Stimulated activated CD8-positive, alpha-beta memory T cell treated with anti-CD3 and anti-CD28 coated beads, Interleukin-12 subunit alpha, Interleukin-12 subunit beta, amount 100 ng/mL, for 1 hour (primary cell): ENCODE measurements at regions not wholly inside any gene's neighbourhood (a gene's known extent, or its start where the extent isn't known, plus 50 kb on each side); places are given as distances from the start of the nearest gene placed in this dataset.

ENCODE experiments used
- DNase-seq: peaks from one replicate; pipeline ENCODE4 v3.0.0-alpha.2; 2020; ENCODE audit warnings: low read depth

- DNase-seq = no peak
These were observed 203.3 kb downstream of the COG6 start for GRCh38 chr13:39858794-39859193.

DNA sequence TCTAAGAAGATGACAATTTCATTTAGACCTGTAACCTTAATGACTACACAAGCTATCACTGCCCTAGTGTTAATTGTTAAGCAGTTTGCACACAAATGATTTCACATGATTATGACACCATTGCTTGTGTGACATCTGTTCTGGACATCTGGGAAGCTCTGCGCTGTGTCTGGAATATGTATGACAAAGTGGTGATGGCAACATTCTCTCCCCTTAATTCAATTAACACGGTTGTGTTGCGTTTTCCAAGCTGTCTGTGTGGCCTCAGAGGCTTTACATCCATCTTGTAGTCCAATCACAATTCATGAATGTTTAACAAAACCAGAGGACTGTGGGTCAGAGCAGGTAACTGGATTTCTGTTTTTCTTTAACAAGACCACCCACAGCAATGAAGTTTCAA lies 204.4 kb downstream of the COG6 start:
- DNase-seq = no peak

DNA sequence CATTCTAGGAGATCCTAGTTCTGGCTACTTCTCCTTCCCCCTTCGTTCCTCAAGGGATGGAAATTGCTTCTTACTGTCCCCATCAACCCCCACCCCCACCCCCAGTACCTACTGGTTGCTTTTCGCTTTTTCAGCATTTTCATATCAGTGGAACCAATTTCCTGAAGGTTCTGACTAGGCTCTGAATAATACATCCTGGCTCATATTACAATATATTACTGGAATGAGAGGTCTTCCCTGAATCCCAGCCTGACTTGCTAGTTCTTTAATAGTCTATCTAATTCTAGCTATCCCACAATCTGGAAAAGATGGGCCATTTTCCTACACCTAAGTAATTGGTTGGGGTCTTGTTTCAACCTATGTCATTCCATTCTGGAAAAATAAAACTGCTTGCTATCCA lies 207.4 kb downstream of the COG6 start:
- no peak for DNase-seq

DNA sequence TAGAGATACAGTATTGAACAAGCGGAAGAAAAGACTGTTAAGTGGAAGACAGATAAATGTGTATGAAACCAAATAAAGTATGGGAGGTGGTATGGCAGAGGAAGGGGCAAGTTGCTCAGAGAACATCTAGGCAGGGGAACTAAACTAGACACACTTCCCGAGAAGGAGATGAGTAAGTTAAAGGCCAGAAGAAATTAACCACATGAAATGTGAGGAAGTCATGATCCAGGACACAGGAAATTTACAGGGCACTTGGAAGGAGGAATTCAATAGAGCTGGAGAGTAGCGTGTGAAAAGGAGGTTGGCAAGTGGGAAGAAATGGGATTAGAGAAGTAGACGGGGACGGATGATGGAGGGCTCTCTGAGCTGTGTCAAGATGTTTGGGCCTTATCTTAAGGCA lies 208.8 kb downstream of the COG6 start:
- no peak for DNase-seq

GRCh38 chr13:39866722-39867121 lies 211.3 kb downstream of the COG6 start:
- DNase-seq = no peak

DNA sequence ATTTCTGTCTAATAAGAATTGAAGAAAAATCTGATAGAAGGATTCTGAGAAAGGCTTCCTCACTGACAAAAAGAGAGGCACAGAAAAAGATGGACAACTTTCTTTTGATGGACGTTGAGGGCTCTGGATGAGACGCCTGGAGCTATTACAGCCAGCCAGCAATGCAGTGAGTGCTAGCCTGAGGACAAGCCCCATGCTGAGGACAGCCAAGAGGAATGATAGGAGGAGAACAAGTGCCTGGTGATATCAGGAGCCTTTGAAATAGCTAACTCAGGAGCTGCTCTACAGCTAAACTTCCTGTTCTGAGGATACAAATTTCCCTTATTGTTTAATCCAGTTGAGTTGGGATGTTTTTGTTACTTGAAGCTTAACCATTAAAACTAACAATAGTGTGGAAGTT lies 212.3 kb downstream of the COG6 start:
- DNase-seq = no peak

DNA sequence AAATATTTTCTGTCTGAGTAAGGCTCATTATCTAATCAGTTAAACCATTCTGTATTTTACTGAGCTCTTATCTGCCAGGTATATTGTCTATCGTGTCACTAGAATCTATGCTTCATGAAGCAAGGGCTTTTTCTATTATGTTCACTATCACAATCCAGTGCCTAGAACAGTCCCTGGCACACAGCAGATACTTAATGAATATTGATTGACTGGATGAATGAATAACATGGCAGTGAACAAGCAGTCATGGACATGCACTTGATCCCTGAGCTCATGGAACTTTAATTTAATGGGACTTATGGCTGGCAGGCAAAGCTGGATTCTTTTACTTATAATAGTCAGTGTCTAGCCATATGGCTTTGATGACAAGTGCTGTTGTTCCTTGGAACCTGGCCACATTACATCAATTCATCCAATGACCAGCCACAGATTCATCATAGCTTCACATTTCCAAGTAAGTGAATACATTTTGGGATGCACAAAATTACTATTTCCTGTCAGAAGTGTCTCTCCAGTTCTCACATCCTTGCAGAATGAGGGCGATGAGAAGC lies 214.8 kb downstream of the COG6 start:
- DNase-seq = no peak

- no peak for DNase-seq
These were observed 219.0 kb downstream of the COG6 start for GRCh38 chr13:39874331-39875053.

DNA sequence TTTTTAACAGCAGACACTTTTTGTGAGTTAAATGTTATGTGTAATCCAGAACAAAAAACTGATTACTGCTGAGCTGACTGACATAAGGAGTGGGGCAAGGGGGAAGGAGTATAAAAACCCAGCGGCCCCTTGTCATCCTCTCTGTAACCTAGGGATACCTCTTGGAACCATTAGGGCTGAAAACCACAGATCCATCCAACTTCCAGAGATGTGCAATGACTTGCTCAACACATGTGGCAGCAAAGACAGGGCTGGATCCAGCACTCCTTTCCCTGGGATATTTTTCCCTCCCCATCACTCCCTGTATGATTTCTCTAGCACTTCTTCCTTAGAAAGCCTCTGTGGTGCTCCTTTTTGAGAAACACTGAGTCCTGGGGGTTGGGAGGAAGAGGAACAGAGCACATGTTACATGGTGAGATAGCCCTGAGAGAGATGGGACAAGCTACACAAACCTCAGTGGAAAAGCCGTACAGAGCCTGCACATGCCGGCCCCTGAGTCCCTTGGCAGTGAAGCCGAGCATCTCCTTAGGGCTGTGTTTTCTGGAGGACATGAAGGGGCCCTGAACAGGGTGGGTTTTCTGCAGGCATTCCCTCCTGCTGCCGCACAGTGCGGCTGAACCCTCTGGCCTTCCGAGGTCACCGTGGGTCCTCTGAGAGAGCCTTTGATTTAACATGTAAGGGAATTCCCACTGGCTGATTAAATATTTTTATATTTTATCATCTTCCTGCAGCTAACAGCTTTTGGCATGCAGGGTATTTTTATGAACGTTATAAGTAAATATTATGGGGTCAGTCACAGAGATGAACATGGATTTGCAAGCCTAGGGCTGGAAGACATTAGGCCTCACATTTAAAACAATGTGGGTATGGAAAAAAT lies 219.9 kb downstream of the COG6 start:
- DNase-seq = no peak

GRCh38 chr13:39876258-39876657 lies 220.8 kb downstream of the COG6 start:
- no peak for DNase-seq

- DNase-seq = no peak
These were observed 221.7 kb downstream of the COG6 start for GRCh38 chr13:39877134-39877533.

GRCh38 chr13:39879286-39880035 lies 224.0 kb downstream of the COG6 start:
- DNase-seq = no peak

DNA sequence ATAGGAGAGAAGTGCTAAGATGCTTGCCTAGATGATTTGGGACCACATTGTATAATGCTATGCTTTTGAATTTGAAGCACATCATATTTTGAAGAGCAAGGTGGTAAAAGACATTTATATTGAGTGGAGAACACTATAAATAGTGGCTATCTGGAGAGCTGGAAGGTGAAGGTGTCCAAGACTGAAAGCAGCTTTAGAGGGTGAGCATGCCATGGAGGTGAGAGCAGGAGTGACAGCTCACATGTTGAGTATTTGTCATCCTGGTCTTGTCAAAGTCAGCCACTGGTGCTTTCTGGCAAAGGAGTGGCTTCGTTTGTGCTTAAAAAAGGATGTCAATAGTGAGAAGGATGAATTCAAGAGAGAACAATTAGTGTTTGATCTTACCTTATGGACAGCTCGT lies 225.9 kb downstream of the COG6 start:
- no peak for DNase-seq

GRCh38 chr13:39881887-39882286 lies 226.4 kb downstream of the COG6 start:
- DNase-seq = no peak

DNA sequence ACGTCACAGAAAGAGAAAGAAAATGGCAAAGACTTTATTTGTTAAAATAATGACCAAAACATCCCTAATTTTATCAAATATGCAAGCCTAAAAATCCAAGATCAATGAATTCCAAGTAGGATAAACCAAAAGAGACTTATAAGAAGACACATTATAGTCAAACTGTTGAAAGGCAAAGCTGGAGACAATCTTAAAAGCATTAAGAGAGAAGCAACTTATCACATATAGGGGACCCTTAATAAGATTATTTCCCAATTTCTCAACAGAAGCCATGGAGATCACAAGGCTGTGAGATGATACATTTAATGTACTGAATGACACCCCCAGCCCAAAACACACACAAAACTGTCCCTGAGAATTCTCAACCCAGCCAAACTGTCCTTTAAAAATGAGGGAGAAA lies 228.7 kb downstream of the COG6 start:
- no peak for DNase-seq

- DNase-seq = no peak
These were observed 230.9 kb downstream of the COG6 start for GRCh38 chr13:39886336-39886735.

DNA sequence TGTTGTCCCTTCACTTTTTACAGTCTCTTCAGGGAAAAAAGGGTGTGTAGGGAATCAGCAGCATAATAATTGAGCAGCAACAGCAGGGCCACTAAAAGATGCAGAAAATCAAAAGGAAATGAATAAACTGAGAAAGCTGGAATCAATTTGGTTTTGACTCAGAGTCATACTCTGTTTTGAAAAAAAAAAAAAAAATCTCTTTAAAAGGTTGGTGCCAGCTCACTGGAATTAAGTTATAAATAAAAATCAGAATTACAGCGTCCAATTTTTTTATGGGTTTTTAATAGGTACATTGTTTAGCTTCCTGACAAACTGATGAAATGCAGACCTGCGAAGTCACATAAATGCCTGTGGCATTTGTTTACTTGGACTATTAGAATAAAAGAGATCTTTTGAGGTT lies 231.9 kb downstream of the COG6 start:
- no peak for DNase-seq

DNA sequence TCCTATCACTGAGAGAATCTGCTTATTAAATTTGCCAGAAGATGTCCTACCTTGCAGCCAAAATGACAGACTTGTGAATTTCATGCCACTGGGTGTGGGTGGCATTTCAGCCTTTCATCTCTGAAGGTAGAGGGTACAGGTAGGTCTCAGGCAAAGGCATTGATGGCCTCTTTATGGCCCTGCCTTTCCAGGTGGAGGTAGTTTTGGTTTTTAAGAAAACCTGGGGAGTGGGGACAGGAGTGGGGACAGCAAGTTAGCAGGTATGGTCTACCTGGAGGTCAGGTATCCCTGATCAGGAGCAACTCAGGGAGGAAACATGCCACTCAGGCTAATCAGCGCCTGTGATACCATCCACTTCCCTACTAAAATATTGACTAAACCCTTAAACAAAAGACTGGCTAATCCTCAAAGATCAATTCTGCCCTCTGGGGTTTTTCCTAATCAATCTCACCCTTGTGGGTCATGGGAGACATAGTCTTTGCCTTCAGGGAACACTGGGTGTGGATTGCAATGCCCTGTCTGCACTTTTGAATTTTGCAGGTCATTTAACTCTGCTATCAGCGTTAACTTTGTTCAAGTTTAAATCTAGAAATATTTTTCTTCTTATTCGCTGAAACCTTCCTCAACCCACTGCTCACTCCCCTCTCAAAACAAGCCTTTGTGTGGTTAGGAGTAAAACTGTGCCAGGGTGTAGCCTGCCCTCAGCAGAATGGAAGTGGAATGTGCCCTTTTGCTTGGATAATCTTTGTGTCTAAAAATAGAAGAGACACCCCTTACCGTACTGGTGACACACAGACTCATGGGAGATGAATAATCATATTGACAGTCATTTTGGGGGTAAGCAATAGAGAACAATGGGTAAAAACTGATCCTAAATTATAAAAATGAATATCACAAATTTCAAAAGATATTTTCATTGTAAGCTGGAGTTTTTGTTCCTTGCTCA lies 233.7 kb downstream of the COG6 start:
- DNase-seq = no peak

- DNase-seq = no peak
These were observed 235.1 kb downstream of the COG6 start for GRCh38 chr13:39890537-39890936.

DNA sequence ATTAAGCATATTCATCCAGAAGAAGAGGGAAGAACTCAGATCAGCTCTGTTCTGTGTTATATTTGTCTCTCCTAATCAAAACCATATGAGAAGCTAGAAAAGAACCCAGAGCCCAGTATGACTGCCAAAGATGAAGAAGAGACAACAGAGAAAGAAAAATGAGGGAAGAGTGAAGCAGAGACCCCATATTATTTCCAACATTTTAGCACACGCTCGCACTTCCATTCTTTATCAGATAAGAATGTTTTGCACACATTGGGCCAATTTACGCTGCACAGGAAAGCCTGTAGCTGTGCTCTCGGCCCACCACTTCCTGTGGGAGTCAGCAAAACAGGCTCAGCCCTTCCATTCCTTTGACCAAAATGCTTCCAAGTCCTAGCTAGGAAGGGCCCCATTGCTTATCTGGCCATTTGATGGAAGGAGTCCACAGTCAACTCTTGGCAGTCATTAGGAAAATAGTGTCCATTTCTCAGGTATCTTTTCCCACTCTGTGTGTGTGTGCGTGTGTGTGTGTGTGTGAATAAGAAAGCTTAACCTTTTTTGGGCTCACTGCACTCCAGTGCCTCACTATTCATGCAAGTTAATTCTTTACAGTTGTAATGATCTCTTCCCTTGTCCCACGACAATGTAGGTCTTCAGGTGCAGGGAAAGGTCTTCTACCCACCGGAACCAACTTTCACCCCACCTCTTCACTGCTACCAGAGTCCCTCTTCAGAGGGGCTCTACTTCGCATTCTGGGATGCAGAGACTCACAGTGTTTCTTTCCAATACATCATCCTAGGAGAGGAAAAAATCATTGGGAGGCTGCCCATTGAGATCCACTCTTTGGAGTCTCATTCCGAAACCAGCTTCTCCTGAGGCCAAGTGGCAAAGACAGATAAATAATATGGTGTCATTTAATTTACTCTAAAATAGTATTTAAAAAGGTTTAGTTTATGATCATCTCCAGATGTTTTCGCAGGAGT lies 237.5 kb downstream of the COG6 start:
- no peak for DNase-seq
